ENCODE measurements at regions not wholly inside any gene's neighbourhood (a gene's known extent, or its start where the extent isn't known, plus 50 kb on each side); places are given as distances from the start of the nearest gene placed in this dataset.

- 24% methylated on average over 5 of the region's 5 CpGs for WGBS (ENCODE audit: low lambda C conversion rate)
- FAIRE-seq (no peak), ATAC-seq (no peak), DNase-seq (ENCODE audit: low spot score) (no peak)
- H3K9ac ChIP-seq (ENCODE audit: insufficient read depth, low read depth, low read length), result no peak overlapping the region
- no peaks in the 10 kb centered on the region for H3K36me3 ChIP-seq (replicated peaks in 1 of 2; ENCODE audit: control insufficient read depth in 1 of 2, insufficient read depth in 2 of 2, low read length in 2 of 2)
- ChIA-PET CTCF (ENCODE audit: low intra/inter-chr PET ratio, low total read pairs) (no interaction called here), POLR2A (no interaction called here)
- in situ Hi-C loops (cut with HindIII; ENCODE audit: extremely low pct_ligation_motif_present, low pct_unique_long_range_greater_than_20kb), result no loop called here
- no peak overlapping the region for H2AFZ ChIP-seq (ENCODE audit: low read length)
- intact Hi-C loops (cut with micrococcal nuclease; ENCODE audit: unreplicated experiment), result no loop called here
- H3K9me3 ChIP-seq (ENCODE audit: low read length), result no peaks in the 10 kb centered on the region
- H3K79me2 ChIP-seq (ENCODE audit: insufficient read depth, low read length), result no peaks in the 10 kb centered on the region
- no peaks in the 10 kb centered on the region for H3K4me1 ChIP-seq (ENCODE audit: insufficient read depth, low read length)
- BruUV-seq (replicated peaks), result no TSS peak
- no peaks in the 10 kb centered on the region for H4K20me1 ChIP-seq (ENCODE audit: insufficient read depth, low read length)
- TF ChIP-seq NCOR1 (IDR thresholded peaks at IDR 0.05; ENCODE audit: borderline replicate concordance, low read length) (no peak), ZNF770 (CRISPR knock-in tag; IDR thresholded peaks at IDR 0.05) (no peak), MAFK (conservative IDR thresholded peaks at IDR 0.05 in 1 of 2, IDR thresholded peaks at IDR 0.05 in 1 of 2; ENCODE audit: low read length in 2 of 2) (no peak), NR2C2 (CRISPR knock-in tag; IDR thresholded peaks at IDR 0.05; ENCODE audit: borderline replicate concordance) (no peak), FOXA1 (IDR thresholded peaks at IDR 0.05) (no peak), FOXA1 (CRISPR knock-in tag; IDR thresholded peaks at IDR 0.05) (no peak), RBAK (CRISPR knock-in tag; IDR thresholded peaks at IDR 0.05) (no peak), GMEB2 (CRISPR knock-in tag; IDR thresholded peaks at IDR 0.05; ENCODE audit: low read depth) (no peak), KDM4B (CRISPR knock-in tag; IDR thresholded peaks at IDR 0.05) (no peak)
- H3K27me3 ChIP-seq (ENCODE audit: control insufficient read depth in 1 of 2, insufficient read depth in 2 of 2, low read length in 2 of 2), result no peaks in the 10 kb centered on the region
- H3K4me2 ChIP-seq (ENCODE audit: low read depth, low read length), result no peak overlapping the region
- no peak overlapping the region for H3K27ac ChIP-seq (ENCODE audit: extremely low read length, insufficient read depth, low read length)
- no peak overlapping the region for H3K4me3 ChIP-seq (replicated peaks in 1 of 3; ENCODE audit: insufficient read depth in 1 of 3, low read depth in 2 of 3, low read length in 3 of 3)
These were observed 391.7 kb upstream of the HTR2A start for GRCh38 chr13:47288546-47288945.

All from HepG2 (cell line).